NCI-H748 treated with DMSO at 0.1 percent for 48 hours (cell line): ENCODE measurements at regions not wholly inside any gene's neighbourhood (a gene's known extent, or its start where the extent isn't known, plus 50 kb on each side); places are given as distances from the start of the nearest gene placed in this dataset.

Experiments
- DNase-seq: peaks from one replicate; lab custom pipeline; 2025; lab: John Stamatoyannopoulos, UW

GRCh38 chr7:54810401-54810800 is 51.4 kb upstream of the SEC61G start:
- no peak for DNase-seq

- DNase-seq = no peak
Observed at GRCh38 chr7:54811041-54811845, 52.2 kb upstream of the SEC61G start.

GRCh38 chr7:54811846-54812254 is 52.8 kb upstream of the SEC61G start:
- no peak for DNase-seq

GRCh38 chr7:54812756-54813322 is 53.8 kb upstream of the SEC61G start:
- DNase-seq = no peak

GRCh38 chr7:54813398-54813797 is 54.4 kb upstream of the SEC61G start:
- no peak for DNase-seq

GRCh38 chr7:54814401-54814800 is 55.4 kb upstream of the SEC61G start:
- no peak for DNase-seq

- DNase-seq = no peak
Observed at GRCh38 chr7:54817152-54817551, 58.1 kb upstream of the SEC61G start.

- no peak for DNase-seq
Observed at GRCh38 chr7:54823776-54824175, 64.8 kb upstream of the SEC61G start.

- DNase-seq = no peak
Observed at GRCh38 chr7:54824655-54825054, 65.6 kb upstream of the SEC61G start.

GRCh38 chr7:54825368-54825767 is 66.4 kb upstream of the SEC61G start:
- DNase-seq = no peak

- DNase-seq = no peak
Observed at GRCh38 chr7:54827734-54828133, 68.7 kb upstream of the SEC61G start.

- DNase-seq = no peak
Observed at GRCh38 chr7:54831046-54831643, 72.1 kb upstream of the SEC61G start.

- DNase-seq = no peak
Observed at GRCh38 chr7:54831644-54832095, 72.7 kb upstream of the SEC61G start.

GRCh38 chr7:54833001-54833467 is 74.0 kb upstream of the SEC61G start:
- DNase-seq = no peak

GRCh38 chr7:54837168-54837567 is 78.2 kb upstream of the SEC61G start:
- DNase-seq = no peak

GRCh38 chr7:54837761-54838160 is 78.8 kb upstream of the SEC61G start:
- no peak for DNase-seq

- no peak for DNase-seq
Observed at GRCh38 chr7:54838175-54838910, 79.3 kb upstream of the SEC61G start.

GRCh38 chr7:54839575-54840213 is 80.7 kb upstream of the SEC61G start:
- DNase-seq = no peak

- no peak for DNase-seq
Observed at GRCh38 chr7:54841772-54842697, 83.0 kb upstream of the SEC61G start.

GRCh38 chr7:54843841-54844355 is 84.9 kb upstream of the SEC61G start:
- no peak for DNase-seq

- no peak for DNase-seq
Observed at GRCh38 chr7:54846273-54846672, 87.3 kb upstream of the SEC61G start.
